Muscle of leg (tissue), 3 donors: ENCODE measurements at regions not wholly inside any gene's neighbourhood (a gene's known extent, or its start where the extent isn't known, plus 50 kb on each side); places are given as distances from the start of the nearest gene placed in this dataset.
"Not testable (repeated sequence)": the region's sequence is repeated elsewhere in the genome, so short reads cannot be mapped to it uniquely, and the experiment has no call there.

Experiments
- DNase-seq: peaks from one replicate; pipeline ENCODE4 v3.0.0; 2013
- H3K27ac ChIP-seq: one replicate; pipeline ENCODE4 v1.5.1; 2013; ENCODE audit warnings: mild to moderate bottlenecking, low read length, control low read depth
- H3K27me3 ChIP-seq: one replicate; pipeline ENCODE4 v1.6.1; 2013; ENCODE audit warnings: low read length; ENCODE audit not compliant: control insufficient read depth, insufficient read depth
- H3K36me3 ChIP-seq: one replicate; pipeline ENCODE4 v1.6.1; 2013; ENCODE audit warnings: low read length; ENCODE audit not compliant: control insufficient read depth, insufficient read depth
- H3K4me1 ChIP-seq: one replicate; pipeline ENCODE4 v1.6.1; 2013; ENCODE audit warnings: low read length; ENCODE audit not compliant: control insufficient read depth, insufficient read depth
- H3K4me3 ChIP-seq: one replicate; pipeline ENCODE4 v1.5.1; 2013; ENCODE audit warnings: low read length, control low read depth
- H3K9me3 ChIP-seq: replicated peaks from 2 replicates; pipeline ENCODE4 v1.6.1; 2013; ENCODE audit warnings: low read depth, low read length; ENCODE audit not compliant: control insufficient read depth
- WGBS: methylation state at CpG from one replicate; pipeline ENCODE4 v1.1.5; 2013; ENCODE audit warnings: missing lambda C conversion rate; ENCODE audit not compliant: insufficient coverage; 5-methylcytosine and 5-hydroxymethylcytosine counted together

DNA sequence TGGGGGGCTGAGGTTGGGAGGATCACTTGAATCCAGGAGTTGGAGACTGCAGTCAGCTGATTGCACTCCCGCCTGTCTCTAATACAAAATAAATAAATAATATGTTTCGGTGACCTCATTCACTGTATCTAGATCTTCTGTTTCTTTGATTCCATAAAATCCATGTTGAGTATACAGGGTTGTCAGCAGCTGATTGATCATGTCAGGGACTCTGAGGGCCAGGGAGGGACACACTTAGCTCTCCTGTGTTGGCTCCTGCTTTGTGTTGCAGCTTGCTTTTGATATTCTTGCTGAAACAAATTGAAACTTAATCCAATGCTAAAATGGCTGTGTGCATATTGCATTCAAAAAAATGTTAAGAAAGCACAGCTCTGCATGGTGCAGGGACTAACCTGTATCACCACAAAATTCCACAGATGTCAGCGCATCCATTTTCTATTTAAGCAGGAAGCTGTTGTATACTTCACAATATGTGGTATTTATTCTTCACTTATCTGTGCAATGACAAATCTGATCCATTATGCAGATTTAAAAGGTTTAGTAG is 454.5 kb downstream of the CDH11 start:
- Histone ChIP-seq H3K27ac (no peak overlapping the region), H3K27me3 (no peaks in the 10 kb centered on the region), H3K4me1 (no peaks in the 10 kb centered on the region), H3K9me3 (no peaks in the 10 kb centered on the region), H3K4me3 (no peak overlapping the region), H3K36me3 (no peaks in the 10 kb centered on the region)
- no peak for DNase-seq
- WGBS: no CpG with 5 or more reads among the region's 3 CpGs

- not testable (repeated sequence) for H3K36me3 ChIP-seq, H3K4me3 ChIP-seq, H3K4me1 ChIP-seq, H3K27ac ChIP-seq, H3K27me3 ChIP-seq, DNase-seq, H3K9me3 ChIP-seq
Measured at GRCh38 chr16:64662312-64662711, 459.6 kb downstream of the CDH11 start.

GRCh38 chr16:64659866-64660265 is 462.0 kb downstream of the CDH11 start:
- Histone ChIP-seq H3K27ac (no peak overlapping the region), H3K4me1 (no peaks in the 10 kb centered on the region), H3K27me3 (no peaks in the 10 kb centered on the region), H3K9me3 (no peaks in the 10 kb centered on the region), H3K36me3 (no peaks in the 10 kb centered on the region), H3K4me3 (no peak overlapping the region)
- DNase-seq: no peak
- no CpG with 5 or more reads among the region's 1 CpG for WGBS

DNA sequence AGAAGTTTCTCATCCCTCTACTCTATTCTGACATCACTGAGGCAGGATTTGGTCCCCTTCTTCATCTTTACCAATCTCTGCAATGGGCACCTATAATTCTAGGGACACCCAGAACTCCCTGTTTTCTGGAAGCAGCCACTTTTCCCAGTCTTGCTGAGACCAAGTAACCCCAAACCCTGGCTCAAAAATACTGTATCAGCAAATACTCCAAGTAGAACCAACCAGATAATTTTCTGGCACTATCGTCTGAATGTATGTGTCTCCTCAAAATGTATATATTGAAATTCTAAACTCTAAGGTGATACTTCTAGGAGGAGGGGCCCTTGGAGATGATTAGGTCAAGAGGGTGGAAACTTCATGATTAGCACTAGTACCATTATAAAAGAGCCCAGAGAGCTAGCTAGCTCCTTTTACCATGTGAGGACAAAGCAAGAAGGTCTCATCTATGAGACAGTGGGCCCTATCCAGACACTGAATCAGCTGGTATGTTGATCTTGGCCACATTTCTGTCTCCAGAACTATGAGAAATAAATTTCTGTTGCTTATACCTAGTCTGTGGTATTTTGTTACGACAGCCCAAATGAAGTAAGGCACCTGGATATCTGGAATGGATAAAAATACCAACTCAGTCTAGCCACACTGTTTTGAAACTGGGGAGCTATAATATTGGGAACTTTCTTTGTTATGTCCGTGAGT is 464.4 kb downstream of the CDH11 start:
- Histone ChIP-seq H3K36me3 (no peaks in the 10 kb centered on the region), H3K27ac (no peak overlapping the region), H3K27me3 (no peaks in the 10 kb centered on the region), H3K9me3 (no peaks in the 10 kb centered on the region), H3K4me3 (no peak overlapping the region), H3K4me1 (no peaks in the 10 kb centered on the region)
- no peak for DNase-seq
- no CpG with 5 or more reads among the region's 3 CpGs for WGBS

DNA sequence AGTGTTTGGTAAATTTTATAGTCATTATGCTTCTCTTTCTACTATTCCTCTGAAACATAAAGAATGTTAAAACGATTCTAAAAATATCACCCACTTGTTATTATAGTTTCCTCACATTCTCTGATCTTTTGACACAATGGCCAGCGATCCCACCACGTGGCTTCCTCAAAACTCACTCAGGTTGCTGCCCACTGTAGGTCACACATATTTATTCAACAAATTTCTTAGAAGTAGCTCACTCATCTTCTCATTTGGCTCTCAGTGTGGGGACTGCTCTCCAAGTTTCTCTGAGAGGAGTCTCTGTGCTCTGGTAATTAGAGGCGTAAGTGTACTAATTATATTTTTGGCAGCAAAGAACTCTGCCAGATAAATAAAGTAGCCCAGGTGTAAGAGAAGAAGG is 465.4 kb downstream of the CDH11 start:
- Histone ChIP-seq H3K4me3 (no peak overlapping the region), H3K27me3 (no peaks in the 10 kb centered on the region), H3K36me3 (no peaks in the 10 kb centered on the region), H3K4me1 (no peaks in the 10 kb centered on the region), H3K9me3 (no peaks in the 10 kb centered on the region), H3K27ac (no peak overlapping the region)
- no peak for DNase-seq
- 76% methylated on average over 2 of the region's 4 CpGs for WGBS

- DNase-seq: peak; percentile 8
- no peaks in the 10 kb centered on the region for H3K4me1 ChIP-seq
- H3K27ac ChIP-seq: no peak overlapping the region
- no peaks in the 10 kb centered on the region for H3K9me3 ChIP-seq
- H3K4me3 ChIP-seq: no peak overlapping the region
- no peaks in the 10 kb centered on the region for H3K36me3 ChIP-seq
- H3K27me3 ChIP-seq: no peaks in the 10 kb centered on the region
Measured at GRCh38 chr16:64654178-64654577, 467.7 kb downstream of the CDH11 start.

- 66% methylated on average over 2 of the region's 3 CpGs for WGBS
- H3K27me3 ChIP-seq: no peaks in the 10 kb centered on the region
- H3K4me1 ChIP-seq: no peaks in the 10 kb centered on the region
- no peaks in the 10 kb centered on the region for H3K9me3 ChIP-seq
- no peak overlapping the region for H3K4me3 ChIP-seq
- peak; percentile 18 for DNase-seq
- no peak overlapping the region for H3K27ac ChIP-seq
- no peaks in the 10 kb centered on the region for H3K36me3 ChIP-seq
Measured at GRCh38 chr16:64648282-64648681, 473.6 kb downstream of the CDH11 start.

DNA sequence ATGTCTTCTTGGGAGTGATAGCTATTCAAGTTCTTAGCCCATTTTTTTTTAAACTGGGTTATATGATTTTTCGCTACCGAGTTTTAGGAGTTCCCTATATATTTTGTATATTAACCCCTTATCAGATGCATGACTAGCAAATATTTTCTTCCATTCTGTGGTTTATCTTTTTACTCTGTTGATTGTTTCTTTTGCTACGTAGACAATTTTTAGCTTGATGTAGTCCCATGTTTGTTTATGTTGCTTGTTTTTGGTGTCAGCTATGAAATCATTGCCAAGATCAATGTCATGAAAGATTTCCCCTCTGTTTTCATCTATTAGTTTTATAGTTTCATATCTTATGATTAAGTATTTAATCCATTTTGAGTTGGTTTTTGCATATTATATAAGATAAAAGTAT is 480.5 kb downstream of the CDH11 start:
- H3K27ac ChIP-seq: no peak overlapping the region
- no peaks in the 10 kb centered on the region for H3K27me3 ChIP-seq
- WGBS: no CpG with 5 or more reads among the region's 3 CpGs
- no peak for DNase-seq
- H3K4me3 ChIP-seq: no peak overlapping the region
- no peaks in the 10 kb centered on the region for H3K4me1 ChIP-seq
- H3K9me3 ChIP-seq: no peaks in the 10 kb centered on the region
- H3K36me3 ChIP-seq: no peaks in the 10 kb centered on the region

DNA sequence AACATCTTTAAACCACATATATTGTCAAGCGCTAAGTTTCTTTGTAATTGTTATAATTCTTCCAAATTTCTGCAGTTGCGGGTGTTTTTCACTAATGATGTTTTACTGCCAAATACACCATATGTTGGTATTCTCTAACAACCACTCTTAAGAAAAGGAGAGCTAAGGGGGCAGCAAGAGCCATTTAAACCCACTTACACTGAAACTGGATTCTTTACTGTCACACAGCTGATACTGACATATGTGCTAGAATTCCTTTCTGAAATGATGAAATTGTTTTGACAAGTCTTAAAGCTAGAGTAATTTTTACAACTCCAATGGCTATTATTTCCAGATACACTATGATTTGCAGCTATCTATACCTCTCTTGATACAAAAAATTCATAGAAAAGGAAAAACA is 483.1 kb downstream of the CDH11 start:
- H3K27me3 ChIP-seq: no peaks in the 10 kb centered on the region
- no peaks in the 10 kb centered on the region for H3K4me1 ChIP-seq
- no peaks in the 10 kb centered on the region for H3K36me3 ChIP-seq
- no peaks in the 10 kb centered on the region for H3K9me3 ChIP-seq
- WGBS: no CpG with 5 or more reads among the region's 2 CpGs
- no peak for DNase-seq
- no peak overlapping the region for H3K4me3 ChIP-seq
- H3K27ac ChIP-seq: no peak overlapping the region

DNA sequence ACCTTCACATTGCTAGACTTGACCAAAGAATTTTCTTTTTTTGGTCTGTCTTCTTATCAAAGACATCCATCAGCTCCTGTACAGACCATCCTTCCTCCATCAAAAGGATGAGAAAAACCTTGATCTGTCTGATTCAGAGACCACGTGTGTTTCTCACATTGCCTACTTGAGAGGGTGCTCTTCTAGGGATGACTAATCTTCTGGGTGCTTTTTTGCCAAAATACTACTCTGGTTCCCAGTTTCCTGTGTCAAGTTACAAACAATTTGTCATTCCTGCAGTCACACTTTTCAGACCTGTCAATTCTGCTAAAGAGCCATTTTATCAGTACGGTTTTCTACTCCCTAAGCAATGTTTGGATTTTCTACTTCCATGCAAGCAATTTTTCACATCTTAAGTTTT is 492.2 kb downstream of the CDH11 start:
- Histone ChIP-seq H3K4me3 (no peak overlapping the region), H3K4me1 (peaks cover 2% of the 10 kb centered on the region), H3K9me3 (no peaks in the 10 kb centered on the region), H3K27ac (no peak overlapping the region), H3K36me3 (no peaks in the 10 kb centered on the region), H3K27me3 (no peaks in the 10 kb centered on the region)
- 71% methylated on average over 1 of the region's 2 CpGs for WGBS
- DNase-seq: no peak

- 62% methylated on average over 4 of the region's 7 CpGs for WGBS
Measured at GRCh38 chr16:64627781-64628180, 494.1 kb downstream of the CDH11 start.

More at GRCh38 chr16:64627781-64628180, 494.1 kb downstream of the CDH11 start:
- Histone ChIP-seq H3K27me3 (no peaks in the 10 kb centered on the region), H3K27ac (no peak overlapping the region), H3K9me3 (no peaks in the 10 kb centered on the region), H3K36me3 (no peaks in the 10 kb centered on the region), H3K4me1 (peaks cover 2% of the 10 kb centered on the region), H3K4me3 (no peak overlapping the region)
- DNase-seq: no peak
